Adrenal gland (tissue), 5 donors: ENCODE measurements at regions not wholly inside any gene's neighbourhood (a gene's known extent, or its start where the extent isn't known, plus 50 kb on each side); places are given as distances from the start of the nearest gene placed in this dataset.

Experiments
- CTCF ChIP-seq, 6 experiments: fragments of 450-650 bp in 4 of 6; fragments of 200-600 bp in 2 of 6; sonication (generic) in 1 of 6; IDR thresholded peaks; 1 replicate in 5 of 6; 2 replicates in 1 of 6; pipeline versions ENCODE4 v1.5.1 to v1.8.0; 2016 to 2021; ENCODE audit warnings: antibody characterized with exemption in 6 of 6, mild to moderate bottlenecking in 2 of 6, moderate library complexity in 1 of 6
- POLR2A ChIP-seq, 2 donors: fragments of 450-650 bp; IDR thresholded peaks; one replicate each; pipeline ENCODE4 v1.6.1; 2017; ENCODE audit warnings: antibody characterized with exemption in 2 of 2, mild to moderate bottlenecking in 2 of 2, moderate library complexity in 1 of 2
- donor health status: DM: no; HTN: no; CAD: no.

- TF ChIP-seq CTCF (IDR thresholded peaks at IDR 0.05), result no peak
- TF ChIP-seq POLR2A (IDR thresholded peaks at IDR 0.05), result no peak
Measured at GRCh38 chr3:64985072-64985471, 297.3 kb upstream of the ADAMTS9 start.
